Stimulated activated effector memory CD8-positive, alpha-beta T cell treated with anti-CD3 and anti-CD28 coated beads, Interleukin-12 subunit alpha, Interleukin-12 subunit beta, amount 100 ng/mL, for 72 hours (primary cell): ENCODE measurements at regions not wholly inside any gene's neighbourhood (a gene's known extent, or its start where the extent isn't known, plus 50 kb on each side); places are given as distances from the start of the nearest gene placed in this dataset.

Experiments
- ATAC-seq: fragments of 150-1000 bp; cut with Tn5 transposase; 2 replicates; pipeline ENCODE4 v1.10.0; 2021
- DNase-seq, 2 donors: peaks; one replicate each; pipeline ENCODE4 v3.0.0; 2021 to 2022; ENCODE audit warnings: low spot score in 2 of 2
- H3K27ac Mint-ChIP-seq: one replicate; pipeline ENCODE4 v1.8.0; 2022; ENCODE audit warnings: mild to moderate bottlenecking, mixed read lengths
- H3K36me3 Mint-ChIP-seq: one replicate; pipeline ENCODE4 v1.8.0; 2022; ENCODE audit warnings: mild to moderate bottlenecking, mixed read lengths
- H3K4me1 Mint-ChIP-seq: one replicate; pipeline ENCODE4 v1.8.0; 2022; ENCODE audit warnings: mixed read lengths
- H3K4me3 Mint-ChIP-seq: one replicate; pipeline ENCODE4 v1.8.0; 2022; ENCODE audit warnings: mild to moderate bottlenecking, mixed read lengths
- H3K9me3 Mint-ChIP-seq: one replicate; pipeline ENCODE4 v1.8.0; 2022; ENCODE audit warnings: mixed read lengths

GRCh38 chr4:13888112-13888511 lies 260.6 kb upstream of the BOD1L1 start:
- no peak overlapping the region for H3K4me3 Mint-ChIP-seq
- no peaks in the 10 kb centered on the region for H3K4me1 Mint-ChIP-seq
- no peaks in the 10 kb centered on the region for H3K36me3 Mint-ChIP-seq
- no peak for DNase-seq
- peaks cover 9% of the 10 kb centered on the region for H3K9me3 Mint-ChIP-seq
- no peak overlapping the region for H3K27ac Mint-ChIP-seq
- no peak for ATAC-seq

DNA sequence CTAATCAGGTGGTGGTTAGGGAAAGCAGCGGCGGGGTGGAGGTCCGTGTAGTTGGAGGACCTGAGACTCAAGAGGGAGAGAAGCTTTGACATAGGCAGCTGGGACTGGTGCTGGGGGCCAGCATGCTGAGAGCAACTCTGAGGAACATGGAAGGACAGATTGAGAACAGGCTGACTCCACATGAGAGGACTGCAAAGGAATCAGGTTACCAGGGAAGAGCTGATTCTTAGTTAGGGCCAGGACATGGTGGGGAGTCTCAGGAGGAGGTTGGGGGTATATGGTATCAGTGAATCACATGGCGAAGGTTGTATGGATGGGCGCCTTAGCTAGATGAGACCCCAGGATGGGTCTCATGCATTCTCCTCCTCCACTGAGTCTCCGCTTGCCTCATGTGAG lies 264.0 kb upstream of the BOD1L1 start:
- Mint-ChIP-seq H3K4me1 (no peaks in the 10 kb centered on the region), H3K4me3 (no peak overlapping the region), H3K9me3 (peaks cover 4% of the 10 kb centered on the region), H3K36me3 (no peaks in the 10 kb centered on the region), H3K27ac (no peak overlapping the region)
- DNase-seq: no peak
- no peak for ATAC-seq

DNA sequence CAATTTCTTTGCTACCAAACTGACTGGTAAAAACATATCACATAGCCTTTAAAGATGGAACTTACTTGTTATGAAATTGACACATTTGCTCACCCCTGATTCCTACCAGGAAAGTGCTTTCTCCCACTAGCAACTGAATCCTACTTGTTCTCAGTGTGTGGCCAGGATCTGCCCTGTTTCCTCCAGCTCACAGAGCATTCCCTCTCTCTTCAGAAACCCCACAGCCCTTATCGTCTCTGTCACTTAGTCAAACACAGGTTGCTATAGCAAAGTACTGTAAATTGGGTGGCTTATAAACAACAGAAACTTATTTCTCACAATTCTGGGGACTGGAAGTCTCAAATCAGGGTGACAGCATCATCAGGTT lies 265.2 kb upstream of the BOD1L1 start:
- Mint-ChIP-seq H3K36me3 (no peaks in the 10 kb centered on the region), H3K9me3 (peaks cover 4% of the 10 kb centered on the region), H3K4me3 (no peak overlapping the region), H3K27ac (no peak overlapping the region), H3K4me1 (no peaks in the 10 kb centered on the region)
- DNase-seq (no peak), ATAC-seq (no peak)

DNA sequence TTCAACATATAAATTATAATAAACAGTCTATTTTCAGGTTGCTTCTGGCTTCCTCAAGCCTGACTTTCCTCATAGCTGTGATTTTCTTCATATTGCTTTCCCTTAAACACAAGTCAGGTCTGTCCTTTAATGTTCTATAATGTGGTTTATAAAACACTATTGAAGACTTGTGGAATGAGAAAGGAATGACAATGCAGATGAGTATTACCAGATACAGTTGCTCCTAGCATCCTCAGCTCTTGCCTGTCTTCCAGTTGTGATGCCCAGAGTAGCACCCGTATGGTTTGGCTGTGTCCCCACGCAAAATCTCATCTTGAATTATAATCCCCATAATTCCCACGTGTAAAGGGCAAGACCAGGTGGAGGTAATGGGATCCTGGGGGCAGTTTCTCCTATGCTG lies 265.7 kb upstream of the BOD1L1 start:
- Mint-ChIP-seq H3K4me1 (no peaks in the 10 kb centered on the region), H3K4me3 (no peak overlapping the region), H3K36me3 (no peaks in the 10 kb centered on the region), H3K9me3 (peaks cover 2% of the 10 kb centered on the region), H3K27ac (no peak overlapping the region)
- DNase-seq (no peak), ATAC-seq (no peak)

- peaks cover 2% of the 10 kb centered on the region for H3K9me3 Mint-ChIP-seq
- ATAC-seq (no peak), DNase-seq (no peak)
- H3K36me3 Mint-ChIP-seq: no peaks in the 10 kb centered on the region
- H3K4me1 Mint-ChIP-seq: no peaks in the 10 kb centered on the region
- no peak overlapping the region for H3K27ac Mint-ChIP-seq
- H3K4me3 Mint-ChIP-seq: no peak overlapping the region
Measured at GRCh38 chr4:13893987-13894386, 266.5 kb upstream of the BOD1L1 start.

GRCh38 chr4:13900780-13901179 lies 273.3 kb upstream of the BOD1L1 start:
- DNase-seq (no peak), ATAC-seq (no peak)
- Mint-ChIP-seq H3K36me3 (no peaks in the 10 kb centered on the region), H3K9me3 (no peaks in the 10 kb centered on the region), H3K4me1 (no peaks in the 10 kb centered on the region), H3K4me3 (no peak overlapping the region), H3K27ac (no peak overlapping the region)

GRCh38 chr4:13902146-13902545 lies 274.6 kb upstream of the BOD1L1 start:
- DNase-seq (no peak), ATAC-seq (no peak)
- Mint-ChIP-seq H3K4me3 (no peak overlapping the region), H3K36me3 (no peaks in the 10 kb centered on the region), H3K27ac (no peak overlapping the region), H3K4me1 (no peaks in the 10 kb centered on the region), H3K9me3 (no peaks in the 10 kb centered on the region)

DNA sequence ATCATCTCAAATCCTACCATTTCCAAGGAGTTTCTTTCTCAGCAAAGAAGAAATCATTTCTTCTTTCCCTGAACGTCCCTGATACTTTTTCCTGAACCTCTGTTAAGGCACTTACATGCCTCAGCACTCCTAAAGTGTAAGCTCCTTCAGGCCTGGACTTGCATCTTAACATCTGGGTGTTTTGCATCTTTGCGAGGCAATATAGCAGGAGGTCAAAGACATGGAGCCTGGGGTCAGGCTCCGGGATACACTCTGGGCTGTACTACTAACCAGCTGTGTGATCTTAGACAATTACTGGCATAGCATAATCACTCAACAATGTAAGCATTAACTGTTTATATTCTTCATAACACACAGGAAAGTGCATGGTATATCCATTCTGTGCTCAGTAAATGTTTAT lies 275.5 kb upstream of the BOD1L1 start:
- no peak for DNase-seq
- no peak for ATAC-seq
- no peaks in the 10 kb centered on the region for H3K36me3 Mint-ChIP-seq
- no peak overlapping the region for H3K4me3 Mint-ChIP-seq
- H3K9me3 Mint-ChIP-seq: no peaks in the 10 kb centered on the region
- no peaks in the 10 kb centered on the region for H3K4me1 Mint-ChIP-seq
- no peak overlapping the region for H3K27ac Mint-ChIP-seq

- no peaks in the 10 kb centered on the region for H3K9me3 Mint-ChIP-seq
- no peaks in the 10 kb centered on the region for H3K36me3 Mint-ChIP-seq
- H3K4me3 Mint-ChIP-seq: no peak overlapping the region
- no peaks in the 10 kb centered on the region for H3K4me1 Mint-ChIP-seq
- no peak for DNase-seq
- H3K27ac Mint-ChIP-seq: no peak overlapping the region
- ATAC-seq: no peak
Measured at GRCh38 chr4:13903901-13904300, 276.4 kb upstream of the BOD1L1 start.

GRCh38 chr4:13905543-13905942 lies 278.0 kb upstream of the BOD1L1 start:
- Mint-ChIP-seq H3K27ac (no peak overlapping the region), H3K9me3 (no peaks in the 10 kb centered on the region)

GRCh38 chr4:13906727-13907126 lies 279.2 kb upstream of the BOD1L1 start:
- H3K27ac Mint-ChIP-seq: no peak overlapping the region
- ATAC-seq (no peak), DNase-seq (no peak)
- no peaks in the 10 kb centered on the region for H3K4me1 Mint-ChIP-seq
- no peak overlapping the region for H3K4me3 Mint-ChIP-seq
- no peaks in the 10 kb centered on the region for H3K36me3 Mint-ChIP-seq
- H3K9me3 Mint-ChIP-seq: no peaks in the 10 kb centered on the region

More at GRCh38 chr4:13905543-13905942, 278.0 kb upstream of the BOD1L1 start:
- no peak overlapping the region for H3K4me3 Mint-ChIP-seq
- H3K36me3 Mint-ChIP-seq: no peaks in the 10 kb centered on the region
- H3K4me1 Mint-ChIP-seq: no peaks in the 10 kb centered on the region
- DNase-seq: no peak
- ATAC-seq: no peak

- ATAC-seq: no peak
- Mint-ChIP-seq H3K9me3 (no peaks in the 10 kb centered on the region), H3K4me3 (no peak overlapping the region), H3K36me3 (no peaks in the 10 kb centered on the region), H3K27ac (no peak overlapping the region), H3K4me1 (no peaks in the 10 kb centered on the region)
- no peak for DNase-seq
Measured at GRCh38 chr4:13907255-13907751, 279.8 kb upstream of the BOD1L1 start.

GRCh38 chr4:13908455-13908854 lies 280.9 kb upstream of the BOD1L1 start:
- DNase-seq (no peak), ATAC-seq (no peak)
- Mint-ChIP-seq H3K4me3 (no peak overlapping the region), H3K27ac (no peak overlapping the region), H3K4me1 (no peaks in the 10 kb centered on the region), H3K9me3 (no peaks in the 10 kb centered on the region), H3K36me3 (no peaks in the 10 kb centered on the region)

DNA sequence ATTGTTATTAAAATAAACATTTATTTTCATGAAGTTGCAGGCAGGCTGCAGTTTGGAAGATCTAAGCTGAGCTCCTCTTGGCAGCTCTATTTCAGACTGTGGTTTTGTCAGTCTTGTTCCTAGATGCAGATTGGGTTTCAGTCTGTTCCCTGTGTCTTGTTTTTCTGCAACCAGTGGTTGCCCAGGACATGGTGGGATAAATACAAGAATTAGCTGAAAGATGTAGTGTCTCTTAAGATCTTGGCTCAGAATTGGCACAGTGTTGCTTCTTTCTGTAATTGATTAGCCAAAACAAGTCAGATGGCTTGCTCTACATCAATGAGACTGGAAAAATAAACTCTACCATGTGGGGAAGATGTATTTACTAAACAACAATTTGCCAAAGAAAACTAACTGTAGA lies 283.0 kb upstream of the BOD1L1 start:
- H3K4me1 Mint-ChIP-seq: no peaks in the 10 kb centered on the region
- DNase-seq (no peak), ATAC-seq (no peak)
- H3K36me3 Mint-ChIP-seq: no peaks in the 10 kb centered on the region
- no peaks in the 10 kb centered on the region for H3K9me3 Mint-ChIP-seq
- H3K27ac Mint-ChIP-seq: no peak overlapping the region
- H3K4me3 Mint-ChIP-seq: no peak overlapping the region

DNA sequence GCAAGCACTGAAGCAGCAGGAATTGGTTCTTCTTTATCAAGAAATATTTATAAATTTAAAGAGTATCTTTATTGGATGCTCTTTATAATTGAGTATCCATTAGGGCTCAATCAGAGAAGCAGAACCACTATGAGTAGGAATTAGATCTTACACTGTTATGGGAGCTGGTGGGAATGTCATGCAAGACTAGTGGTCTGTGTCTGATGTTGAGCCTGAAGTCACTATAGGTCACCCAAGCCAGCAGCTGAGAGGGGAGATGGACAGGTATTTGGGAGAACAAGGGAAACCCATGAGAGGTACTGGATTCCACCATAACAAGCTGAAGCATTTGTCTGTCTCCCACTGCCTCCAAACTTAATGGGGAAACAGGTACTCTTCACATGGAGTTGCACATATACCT lies 283.7 kb upstream of the BOD1L1 start:
- Mint-ChIP-seq H3K36me3 (no peaks in the 10 kb centered on the region), H3K27ac (no peak overlapping the region), H3K4me3 (no peak overlapping the region)

GRCh38 chr4:13912436-13912925 lies 285.0 kb upstream of the BOD1L1 start:
- Mint-ChIP-seq H3K4me3 (no peak overlapping the region), H3K27ac (no peak overlapping the region), H3K4me1 (no peaks in the 10 kb centered on the region), H3K36me3 (no peaks in the 10 kb centered on the region), H3K9me3 (no peaks in the 10 kb centered on the region)
- DNase-seq (no peak), ATAC-seq (no peak)

More for the DNA sequence above, 283.7 kb upstream of the BOD1L1 start:
- ATAC-seq (no peak), DNase-seq (no peak)
- Mint-ChIP-seq H3K9me3 (no peaks in the 10 kb centered on the region), H3K4me1 (no peaks in the 10 kb centered on the region)

DNA sequence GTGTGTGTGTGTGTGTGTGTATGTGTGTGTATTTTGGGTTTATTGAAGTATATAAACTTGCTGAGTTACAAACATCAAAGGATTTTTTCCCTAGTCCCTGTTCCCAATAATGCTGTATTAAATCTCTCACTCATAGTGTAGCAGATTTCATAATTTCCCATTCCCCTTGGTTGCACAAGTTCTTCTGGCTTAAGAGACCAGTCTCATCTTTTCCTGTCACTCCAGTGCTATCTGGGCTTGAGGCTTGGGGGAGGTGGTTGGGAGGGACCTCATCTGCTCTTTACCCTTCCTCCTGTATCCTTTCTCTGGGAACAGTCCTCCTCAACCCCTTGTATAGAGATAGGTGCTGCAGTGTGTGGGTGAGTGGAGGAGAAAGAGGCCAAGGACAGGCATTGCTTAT lies 285.4 kb upstream of the BOD1L1 start:
- ATAC-seq: no peak
- Mint-ChIP-seq H3K4me3 (no peak overlapping the region), H3K9me3 (no peaks in the 10 kb centered on the region), H3K27ac (no peak overlapping the region), H3K36me3 (no peaks in the 10 kb centered on the region), H3K4me1 (no peaks in the 10 kb centered on the region)
- DNase-seq: no peak
